HCT116 (cell line): ENCODE measurements at regions not wholly inside any gene's neighbourhood (a gene's known extent, or its start where the extent isn't known, plus 50 kb on each side); places are given as distances from the start of the nearest gene placed in this dataset.

Experiments
- ATAC-seq: fragments of 200-7000 bp; cut with Tn5 transposase; 2 replicates; pipeline ENCODE4 v1.9.1; 2020; ENCODE audit warnings: mild to moderate bottlenecking, moderate library complexity
- BruUV-seq: library from RNA; stranded (reverse); fragments of 400-500 nt; replicated peaks from 2 replicates; lab custom pipeline; 2021; lab: Mats Ljungman, UMichigan
- CTCF ChIA-PET: fragments of 300-600 bp; sonication (Branson Sonifier 250); formaldehyde crosslinking; loops from one replicate; lab custom pipeline; 2021; ENCODE audit warnings: antibody characterized with exemption; lab: Charles Lee
- POLR2A ChIA-PET: fragments of 300-600, 350-600 bp; sonication (Branson Sonifier 250); formaldehyde crosslinking; loops from one replicate; lab custom pipeline; 2021; ENCODE audit warnings: antibody characterized with exemption; lab: Charles Lee
- RAD21 ChIA-PET, 2 experiments: fragments of 300-600 bp; sonication (Branson Sonifier 250); formaldehyde crosslinking; loops; one replicate each; lab custom pipeline; 2023; ENCODE audit warnings: low total read pairs in 2 of 2; ENCODE audit not compliant: uncharacterized antibody in 2 of 2, unreplicated experiment in 2 of 2, low non-redundant PET in 1 of 2; lab: Charles Lee
- DNase-seq: peaks from one replicate; pipeline ENCODE4 v3.0.0-alpha.2; 2010; ENCODE audit warnings: low read depth, low spot score
- H2AFZ ChIP-seq: fragments of 200-600 bp; shearing (Covaris generic), sonication (generic); 2 replicates; pipeline ENCODE4 v1.6.1; 2017; ENCODE audit warnings: low read depth, mixed run types, mixed read lengths, antibody characterized with exemption, low read length; ENCODE audit not compliant: poor library complexity, severe bottlenecking
- H3K27ac ChIP-seq: 2 replicates; pipeline ENCODE4 v1.5.1; 2012; ENCODE audit warnings: low read depth, low read length
- H3K27me3 ChIP-seq: fragments of 200-600 bp; sonication (generic); 2 replicates; pipeline ENCODE4 v1.6.1; 2016; ENCODE audit warnings: mixed run types, low read length, mixed read lengths; ENCODE audit not compliant: insufficient read depth
- H3K36me3 ChIP-seq, 2 experiments: fragments of 200-500 bp in 1 of 2; fragments of 200-600 bp in 1 of 2; sonication (Bioruptor generic) in 1 of 2; sonication (generic) in 1 of 2; 2 replicates each; pipeline versions ENCODE4 v1.5.1 to v1.6.1; 2014 to 2016; ENCODE audit warnings: low read length in 2 of 2, inconsistent platforms in 1 of 2, mixed read lengths in 1 of 2, mixed run types in 1 of 2; ENCODE audit not compliant: insufficient read depth in 2 of 2, control insufficient read depth in 1 of 2
- H3K4me1 ChIP-seq, 2 experiments: fragments of 200-600 bp in 1 of 2; sonication (generic) in 1 of 2; 2 replicates each; pipeline versions ENCODE4 v1.5.1 to v1.6.1; 2012 to 2017; ENCODE audit warnings: low read length in 2 of 2, inconsistent platforms in 1 of 2, mild to moderate bottlenecking in 1 of 2, mixed read lengths in 1 of 2, mixed run types in 1 of 2, moderate library complexity in 1 of 2; ENCODE audit not compliant: insufficient read depth in 2 of 2, control insufficient read depth in 1 of 2
- H3K4me2 ChIP-seq: fragments of 200-600 bp; sonication (generic); 2 replicates; pipeline ENCODE4 v1.6.1; 2017; ENCODE audit warnings: mixed run types, low read length, mixed read lengths
- H3K4me3 ChIP-seq, 2 experiments: fragments of 200-600 bp in 1 of 2; sonication (generic) in 1 of 2; replicated peaks in 1 of 2; 2 replicates each; pipeline ENCODE4 v1.5.1; 2011 to 2016; ENCODE audit warnings: low read length in 2 of 2, control low read depth in 1 of 2, low read depth in 1 of 2, mild to moderate bottlenecking in 1 of 2, mixed read lengths in 1 of 2, mixed run types in 1 of 2
- H3K79me2 ChIP-seq: fragments of 200-600 bp; sonication (generic); 2 replicates; pipeline ENCODE4 v1.6.1; 2017; ENCODE audit warnings: mild to moderate bottlenecking, mixed run types, low read length, moderate library complexity, mixed read lengths; ENCODE audit not compliant: insufficient read depth
- H3K9ac ChIP-seq: fragments of 200-600 bp; sonication (generic); 2 replicates; pipeline ENCODE4 v1.6.1; 2016; ENCODE audit warnings: low read length, mixed read lengths
- H3K9me2 ChIP-seq: fragments of 200-600 bp; sonication (generic), shearing (Covaris generic); 2 replicates; pipeline ENCODE4 v1.6.1; 2017; ENCODE audit warnings: mixed run types, mild to moderate bottlenecking, moderate library complexity; ENCODE audit not compliant: insufficient read depth
- H3K9me3 ChIP-seq, 2 experiments: fragments of 200-500 bp in 1 of 2; fragments of 200-600 bp in 1 of 2; sonication (Bioruptor generic) in 1 of 2; sonication (generic) in 1 of 2; 2 replicates each; pipeline ENCODE4 v1.6.1; 2014 to 2017; ENCODE audit warnings: low read length in 2 of 2, mixed read lengths in 2 of 2, inconsistent platforms in 1 of 2, low read depth in 1 of 2, mild to moderate bottlenecking in 1 of 2, mixed run types in 1 of 2, moderate library complexity in 1 of 2; ENCODE audit not compliant: control insufficient read depth in 1 of 2, insufficient read depth in 1 of 2
- H4K20me1 ChIP-seq: fragments of 200-600 bp; sonication (generic), shearing (Covaris generic); 2 replicates; pipeline ENCODE4 v1.6.1; 2017; ENCODE audit warnings: mixed run types, mild to moderate bottlenecking, moderate library complexity; ENCODE audit not compliant: insufficient read depth
- CEBPB ChIP-seq: IDR thresholded peaks from 2 replicates; pipeline ENCODE4 v1.6.1; 2012; ENCODE audit warnings: low read depth
- CTCF ChIP-seq, 3 experiments: fragments of 200-600 bp in 1 of 3; sonication (generic) in 1 of 3; IDR thresholded peaks in 2 of 3; conservative IDR thresholded peaks in 1 of 3; 2 replicates each; pipeline ENCODE4 v1.5.1; 2012 to 2017; ENCODE audit warnings: low read depth in 2 of 3, low read length in 2 of 3, antibody characterized with exemption in 1 of 3, borderline replicate concordance in 1 of 3, control low read depth in 1 of 3, mild to moderate bottlenecking in 1 of 3, mixed read lengths in 1 of 3, mixed run types in 1 of 3, moderate library complexity in 1 of 3; ENCODE audit not compliant: insufficient read depth in 1 of 3
- EZH2phosphoT487 ChIP-seq: fragments of 200-600 bp; IDR thresholded peaks from 2 replicates; pipeline ENCODE4 v1.6.1; 2018; ENCODE audit warnings: antibody characterized with exemption, borderline replicate concordance
- JUND ChIP-seq: IDR thresholded peaks from 2 replicates; pipeline ENCODE4 v1.6.1; 2012
- POLR2AphosphoS5 ChIP-seq: IDR thresholded peaks from 2 replicates; pipeline ENCODE4 v1.6.1; 2011; ENCODE audit warnings: mild to moderate bottlenecking, low read depth, low read length, moderate library complexity
- SP1 ChIP-seq: IDR thresholded peaks from 2 replicates; pipeline ENCODE4 v1.6.1; 2012; ENCODE audit warnings: low read depth
- SRF ChIP-seq: IDR thresholded peaks from 2 replicates; pipeline ENCODE4 v1.6.1; 2012; ENCODE audit warnings: low read depth
- TCF7L2 ChIP-seq: IDR thresholded peaks from 2 replicates; pipeline ENCODE4 v1.7.0; 2011; ENCODE audit warnings: borderline replicate concordance, inconsistent platforms; ENCODE audit not compliant: insufficient read depth, insufficient read length; ENCODE audit errors: extremely low read depth
- ZNF274 ChIP-seq: fragments of 200-500 bp; sonication (Bioruptor generic); IDR thresholded peaks from 2 replicates; pipeline ENCODE4 v1.6.1; 2014; ENCODE audit warnings: mild to moderate bottlenecking, low read depth, low read length, inconsistent platforms
- intact Hi-C: fragments of 100-400 bp; cut with micrococcal nuclease; formaldehyde crosslinking; loops from 2 replicates; pipeline ENCODE4 v1.10.0; 2022
- TF ChIP-seq, protein P1 (sequence below): IDR thresholded peaks from 2 replicates; pipeline ENCODE4 v1.6.1; 2012; ENCODE audit warnings: low read depth
- TF ChIP-seq, protein P2 (sequence below): IDR thresholded peaks from 2 replicates; pipeline ENCODE4 v1.6.1; 2012

DNA sequence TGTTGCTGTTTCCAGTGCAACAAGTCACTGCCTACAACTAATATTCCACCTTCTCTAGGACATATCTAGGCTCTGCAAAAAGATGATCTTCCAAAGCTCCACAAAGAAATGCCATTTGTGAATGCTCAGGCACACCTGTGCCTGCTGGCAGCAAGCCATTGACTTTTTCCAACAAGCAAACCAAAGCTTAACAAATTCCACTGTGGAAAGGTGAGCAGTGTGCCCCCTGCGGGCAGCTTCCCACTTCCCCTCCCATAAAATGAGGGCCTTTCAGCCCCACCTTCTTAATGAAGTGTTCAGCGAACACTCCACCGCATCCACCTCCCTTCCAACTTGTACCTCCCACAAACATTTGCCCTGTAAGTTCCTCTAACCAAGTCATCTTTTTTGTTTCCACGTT lies 157.5 kb upstream of the SLC24A5 start:
- Histone ChIP-seq H3K36me3 (no peaks in the 10 kb centered on the region), H4K20me1 (no peaks in the 10 kb centered on the region), H2AFZ (no peak overlapping the region), H3K27ac (no peak overlapping the region), H3K4me2 (no peak overlapping the region), H3K9ac (no peak overlapping the region), H3K9me3 (peaks cover 5 to 21% of the 10 kb centered on the region in 2 experiments; a peak in 2 of 4 replicates), H3K4me1 (no peaks in the 10 kb centered on the region), H3K9me2 (no peaks in the 10 kb centered on the region), H3K79me2 (no peaks in the 10 kb centered on the region), H3K27me3 (no peaks in the 10 kb centered on the region), H3K4me3 (no peak overlapping the region)
- CTCF ChIA-PET, result no interaction called here
- intact Hi-C loops, result no loop called here
- BruUV-seq, result no TSS peak
- ATAC-seq (no peak), DNase-seq (no peak)
- TF ChIP-seq SP1, result no peak
- TF ChIP-seq, protein P1, sequence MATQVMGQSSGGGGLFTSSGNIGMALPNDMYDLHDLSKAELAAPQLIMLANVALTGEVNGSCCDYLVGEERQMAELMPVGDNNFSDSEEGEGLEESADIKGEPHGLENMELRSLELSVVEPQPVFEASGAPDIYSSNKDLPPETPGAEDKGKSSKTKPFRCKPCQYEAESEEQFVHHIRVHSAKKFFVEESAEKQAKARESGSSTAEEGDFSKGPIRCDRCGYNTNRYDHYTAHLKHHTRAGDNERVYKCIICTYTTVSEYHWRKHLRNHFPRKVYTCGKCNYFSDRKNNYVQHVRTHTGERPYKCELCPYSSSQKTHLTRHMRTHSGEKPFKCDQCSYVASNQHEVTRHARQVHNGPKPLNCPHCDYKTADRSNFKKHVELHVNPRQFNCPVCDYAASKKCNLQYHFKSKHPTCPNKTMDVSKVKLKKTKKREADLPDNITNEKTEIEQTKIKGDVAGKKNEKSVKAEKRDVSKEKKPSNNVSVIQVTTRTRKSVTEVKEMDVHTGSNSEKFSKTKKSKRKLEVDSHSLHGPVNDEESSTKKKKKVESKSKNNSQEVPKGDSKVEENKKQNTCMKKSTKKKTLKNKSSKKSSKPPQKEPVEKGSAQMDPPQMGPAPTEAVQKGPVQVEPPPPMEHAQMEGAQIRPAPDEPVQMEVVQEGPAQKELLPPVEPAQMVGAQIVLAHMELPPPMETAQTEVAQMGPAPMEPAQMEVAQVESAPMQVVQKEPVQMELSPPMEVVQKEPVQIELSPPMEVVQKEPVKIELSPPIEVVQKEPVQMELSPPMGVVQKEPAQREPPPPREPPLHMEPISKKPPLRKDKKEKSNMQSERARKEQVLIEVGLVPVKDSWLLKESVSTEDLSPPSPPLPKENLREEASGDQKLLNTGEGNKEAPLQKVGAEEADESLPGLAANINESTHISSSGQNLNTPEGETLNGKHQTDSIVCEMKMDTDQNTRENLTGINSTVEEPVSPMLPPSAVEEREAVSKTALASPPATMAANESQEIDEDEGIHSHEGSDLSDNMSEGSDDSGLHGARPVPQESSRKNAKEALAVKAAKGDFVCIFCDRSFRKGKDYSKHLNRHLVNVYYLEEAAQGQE, result no peak
- TF ChIP-seq POLR2AphosphoS5, result no peak
- TF ChIP-seq JUND, result no peak
- TF ChIP-seq, protein P2, sequence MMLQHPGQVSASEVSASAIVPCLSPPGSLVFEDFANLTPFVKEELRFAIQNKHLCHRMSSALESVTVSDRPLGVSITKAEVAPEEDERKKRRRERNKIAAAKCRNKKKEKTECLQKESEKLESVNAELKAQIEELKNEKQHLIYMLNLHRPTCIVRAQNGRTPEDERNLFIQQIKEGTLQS, result no peak
- TF ChIP-seq SRF, result no peak
- no peak for TF ChIP-seq CEBPB
- no peak for TF ChIP-seq CTCF (IDR thresholded peaks at IDR 0.05 in 2 of 3, conservative IDR thresholded peaks at IDR 0.05 in 1 of 3; ENCODE audit: borderline replicate concordance in 1 of 3, insufficient read depth in 1 of 3, low read depth in 2 of 3, low read length in 2 of 3)
- TF ChIP-seq TCF7L2, result no peak
- TF ChIP-seq EZH2phosphoT487, result no peak
- TF ChIP-seq ZNF274, result no peak
- POLR2A ChIA-PET, result no interaction called here
- RAD21 ChIA-PET, result no interaction called here
